ENCODE measurements at regions not wholly inside any gene's neighbourhood (a gene's known extent, or its start where the extent isn't known, plus 50 kb on each side); places are given as distances from the start of the nearest gene placed in this dataset.

DNA sequence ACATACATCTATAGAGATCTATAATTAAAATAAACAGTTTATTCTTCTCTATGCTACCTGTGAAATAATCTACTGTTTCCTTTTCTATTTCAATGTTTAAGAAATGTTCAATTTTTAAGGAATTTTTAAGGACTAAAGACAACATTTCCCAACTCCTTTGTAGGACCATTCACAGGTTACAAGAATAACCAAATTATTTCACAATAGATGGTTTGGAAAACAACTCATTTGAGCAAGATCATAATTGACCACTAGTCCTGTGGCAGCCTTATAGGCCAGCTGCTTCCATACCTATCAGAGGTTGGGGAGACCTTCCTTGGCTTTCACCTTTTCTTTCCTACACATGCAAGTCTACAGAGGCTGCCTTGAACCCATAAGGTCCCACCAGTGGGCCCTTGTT lies 193.7 kb downstream of the TTC39B start:
- no peak overlapping the region for H3K4me3 Mint-ChIP-seq
- no peaks in the 10 kb centered on the region for H3K36me3 Mint-ChIP-seq (ENCODE audit: low read depth)
- H3K9me3 Mint-ChIP-seq: no peaks in the 10 kb centered on the region
- intact Hi-C loops (cut with micrococcal nuclease): no loop called here
- H3K27me3 Mint-ChIP-seq: no peaks in the 10 kb centered on the region
- H3K27ac Mint-ChIP-seq: no peak overlapping the region
- no peaks in the 10 kb centered on the region for H3K4me1 Mint-ChIP-seq (ENCODE audit: low read depth)

DNA sequence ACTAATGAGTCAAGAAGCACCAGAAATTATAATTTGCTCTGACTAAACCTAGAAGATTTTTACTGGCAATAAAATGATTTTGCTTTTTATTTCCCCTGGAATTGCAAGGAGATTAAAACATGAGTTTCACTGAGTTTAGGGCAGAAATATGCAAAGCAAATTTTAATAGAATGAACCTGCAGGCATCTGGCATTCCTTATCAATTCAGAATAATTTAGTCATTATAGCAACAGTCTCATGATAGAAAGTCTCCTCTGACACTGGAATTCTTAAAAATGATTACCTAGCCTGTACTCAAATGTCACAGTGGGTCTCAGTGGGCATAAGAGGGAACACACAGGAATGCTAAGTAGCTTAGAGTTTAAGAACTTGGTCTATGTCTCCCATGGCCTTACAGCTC lies 195.9 kb downstream of the TTC39B start:
- intact Hi-C loops (cut with micrococcal nuclease): no loop called here
- Mint-ChIP-seq H3K9me3 (peaks cover 8% of the 10 kb centered on the region), H3K27me3 (no peaks in the 10 kb centered on the region), H3K36me3 (ENCODE audit: low read depth) (no peaks in the 10 kb centered on the region), H3K27ac (no peak overlapping the region), H3K4me1 (ENCODE audit: low read depth) (no peaks in the 10 kb centered on the region), H3K4me3 (no peak overlapping the region)

DNA sequence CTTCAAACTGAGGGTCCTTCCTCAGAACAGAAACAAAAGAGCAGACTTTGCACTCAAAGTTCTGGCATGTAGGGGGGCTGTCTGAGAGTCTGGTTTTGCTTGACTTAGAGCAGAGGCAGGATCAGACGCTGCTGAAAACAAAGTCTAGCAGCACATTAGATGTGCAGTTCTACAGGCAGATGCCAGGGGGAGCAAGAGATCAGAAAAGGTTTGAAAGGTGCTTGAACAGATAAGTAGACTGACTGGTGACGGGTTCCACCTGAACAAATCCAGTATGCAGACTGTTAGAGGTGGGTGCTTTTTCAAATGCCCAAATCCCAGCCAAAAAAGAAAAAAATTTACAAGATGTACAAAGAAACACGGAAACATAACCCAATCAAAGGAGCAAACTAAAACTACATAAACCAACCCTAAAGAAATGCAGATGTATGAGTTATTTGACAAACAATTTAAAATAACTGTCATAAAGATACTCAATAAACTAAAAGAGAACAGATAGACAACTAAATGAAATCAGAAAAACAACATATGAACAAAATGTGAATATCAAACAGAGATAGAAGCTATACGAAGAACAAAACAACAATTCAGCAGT lies 194.7 kb upstream of the FREM1 start:
- Mint-ChIP-seq H3K4me3 (no peak overlapping the region), H3K36me3 (ENCODE audit: low read depth) (no peaks in the 10 kb centered on the region), H3K9me3 (peaks cover 8% of the 10 kb centered on the region), H3K27ac (no peak overlapping the region), H3K4me1 (ENCODE audit: low read depth) (no peaks in the 10 kb centered on the region), H3K27me3 (no peaks in the 10 kb centered on the region)
- intact Hi-C loops (cut with micrococcal nuclease): loop anchor here (1.0 to 5.0 kb wide), 2 partner anchors 30 to 47 kb away; no protein-coding TSS in a partner anchor

DNA sequence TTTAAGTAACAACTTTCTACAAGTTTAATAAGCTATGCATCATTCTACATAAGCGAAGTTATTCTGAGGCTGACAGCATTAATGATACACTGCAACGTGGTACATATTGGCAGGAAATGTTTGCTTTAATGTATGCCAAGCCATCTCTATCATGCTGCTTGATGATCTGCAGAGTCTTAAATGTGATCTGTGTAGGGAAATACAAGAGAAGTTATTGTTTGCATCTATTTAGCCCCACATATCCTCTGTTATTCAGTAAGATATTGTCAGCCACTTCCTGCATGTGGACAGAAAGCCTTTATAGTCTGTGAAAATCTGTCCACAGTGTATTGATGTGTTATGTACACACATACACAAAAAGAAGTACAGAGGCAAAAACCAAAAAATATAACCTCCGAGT lies 193.1 kb upstream of the FREM1 start:
- Mint-ChIP-seq H3K27ac (no peak overlapping the region), H3K36me3 (ENCODE audit: low read depth) (no peaks in the 10 kb centered on the region), H3K4me1 (ENCODE audit: low read depth) (no peaks in the 10 kb centered on the region), H3K9me3 (peaks cover 8% of the 10 kb centered on the region), H3K27me3 (peaks cover 2% of the 10 kb centered on the region), H3K4me3 (no peak overlapping the region)
- intact Hi-C loops (cut with micrococcal nuclease): loop anchor here (5.0 kb wide), 1 partner anchor 49 kb away; no protein-coding TSS in a partner anchor

DNA sequence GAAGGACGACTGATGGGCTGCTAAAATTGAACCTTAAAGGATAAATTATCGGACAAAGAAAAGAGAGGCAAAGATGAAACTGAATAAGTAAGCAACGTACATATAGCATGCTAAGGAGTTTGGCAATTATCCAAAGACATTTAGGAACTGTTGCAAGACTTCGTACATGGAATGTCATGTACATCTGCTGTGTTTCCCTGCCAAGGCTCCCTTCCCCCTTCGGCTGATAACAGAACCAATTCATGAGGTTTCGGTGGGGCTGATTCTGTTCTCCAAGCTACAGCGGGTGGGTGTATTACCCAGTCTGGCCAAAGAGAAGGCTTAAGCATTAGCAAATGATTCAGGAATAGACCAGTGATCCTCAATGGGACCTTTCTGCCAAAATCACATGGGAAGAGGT lies 190.9 kb upstream of the FREM1 start:
- intact Hi-C loops (cut with micrococcal nuclease): loop anchor here (5.0 kb wide), 1 partner anchor 51 kb away; no protein-coding TSS in a partner anchor
- H3K9me3 Mint-ChIP-seq: no peaks in the 10 kb centered on the region
- no peaks in the 10 kb centered on the region for H3K36me3 Mint-ChIP-seq (ENCODE audit: low read depth)
- H3K27ac Mint-ChIP-seq: no peak overlapping the region
- H3K4me3 Mint-ChIP-seq: no peak overlapping the region
- peaks cover 2% of the 10 kb centered on the region for H3K27me3 Mint-ChIP-seq
- no peaks in the 10 kb centered on the region for H3K4me1 Mint-ChIP-seq (ENCODE audit: low read depth)

DNA sequence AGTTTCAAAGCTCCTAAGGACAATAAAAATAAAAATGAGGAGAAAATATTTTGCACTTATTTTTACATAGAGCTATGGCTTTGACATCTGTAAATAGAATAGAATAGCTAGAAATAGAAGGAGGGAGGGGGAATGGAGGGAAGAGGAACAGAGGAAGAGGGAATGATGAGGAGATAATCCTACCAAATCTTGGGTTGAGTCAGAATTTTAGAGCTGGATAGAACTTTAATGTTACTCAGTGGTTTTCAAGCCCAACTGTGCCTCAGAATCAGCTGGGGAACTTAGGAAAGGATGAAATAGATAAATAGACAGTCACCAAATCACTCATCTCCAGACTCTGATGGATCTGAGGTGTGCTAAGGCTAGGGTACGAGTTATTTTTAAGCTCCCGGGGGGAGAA lies 190.3 kb upstream of the FREM1 start:
- H3K9me3 Mint-ChIP-seq: no peaks in the 10 kb centered on the region
- no peak overlapping the region for H3K27ac Mint-ChIP-seq
- intact Hi-C loops (cut with micrococcal nuclease): loop anchor here (5.0 kb wide), 1 partner anchor 52 kb away; no protein-coding TSS in a partner anchor
- no peaks in the 10 kb centered on the region for H3K36me3 Mint-ChIP-seq (ENCODE audit: low read depth)
- no peaks in the 10 kb centered on the region for H3K4me1 Mint-ChIP-seq (ENCODE audit: low read depth)
- H3K27me3 Mint-ChIP-seq: peaks cover 2% of the 10 kb centered on the region
- H3K4me3 Mint-ChIP-seq: no peak overlapping the region

DNA sequence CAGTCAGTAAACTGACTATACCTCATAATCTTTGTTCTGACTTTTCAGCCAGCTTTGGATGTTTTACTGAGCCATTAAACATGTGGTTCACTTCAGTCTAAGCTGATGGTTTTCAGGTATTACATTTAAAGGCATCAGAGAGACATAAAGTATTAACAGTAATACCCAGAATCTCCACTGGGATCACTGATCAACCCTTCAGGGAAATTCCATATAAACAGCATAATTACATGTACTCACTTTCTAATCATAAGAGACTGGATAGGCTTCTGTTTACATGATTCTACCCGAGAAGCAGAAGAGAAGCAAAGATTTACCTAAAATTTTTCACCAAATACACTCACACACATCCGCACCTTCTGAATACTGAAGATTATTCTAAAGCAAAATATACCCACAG lies 186.7 kb upstream of the FREM1 start:
- Mint-ChIP-seq H3K4me3 (no peak overlapping the region), H3K27ac (no peak overlapping the region), H3K4me1 (ENCODE audit: low read depth) (no peaks in the 10 kb centered on the region), H3K9me3 (no peaks in the 10 kb centered on the region), H3K36me3 (ENCODE audit: low read depth) (no peaks in the 10 kb centered on the region), H3K27me3 (peaks cover 2% of the 10 kb centered on the region)
- intact Hi-C loops (cut with micrococcal nuclease): no loop called here

DNA sequence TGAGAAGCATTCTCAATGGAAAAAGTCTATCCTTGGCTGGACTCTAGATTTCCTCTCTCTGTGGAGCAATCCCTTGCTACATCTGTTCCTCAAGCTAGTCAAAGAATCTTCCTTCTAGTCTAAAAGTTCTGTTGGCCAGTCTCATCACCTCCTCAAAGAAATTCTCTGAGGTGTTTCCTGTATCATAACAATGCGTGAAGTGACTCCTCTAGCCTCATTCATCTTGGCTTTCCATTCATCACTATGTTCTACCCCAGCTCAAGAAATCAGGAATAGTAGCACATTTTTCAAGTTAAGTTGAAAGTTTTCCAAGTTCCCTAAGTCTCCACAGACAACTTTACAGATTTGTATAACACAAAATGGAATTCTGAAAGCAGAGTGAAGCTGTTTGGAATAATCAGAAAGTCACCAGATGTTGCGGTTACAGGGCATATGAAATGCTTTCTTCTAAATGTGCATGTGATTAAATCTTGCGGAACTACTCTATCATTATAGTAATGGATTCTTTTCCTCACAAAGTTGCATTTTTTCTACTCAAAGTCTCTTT lies 176.6 kb upstream of the FREM1 start:
- intact Hi-C loops (cut with micrococcal nuclease): no loop called here
- no peaks in the 10 kb centered on the region for H3K27me3 Mint-ChIP-seq
- H3K4me3 Mint-ChIP-seq: no peak overlapping the region
- no peaks in the 10 kb centered on the region for H3K4me1 Mint-ChIP-seq (ENCODE audit: low read depth)
- H3K27ac Mint-ChIP-seq: no peak overlapping the region
- H3K36me3 Mint-ChIP-seq (ENCODE audit: low read depth): no peaks in the 10 kb centered on the region
- H3K9me3 Mint-ChIP-seq: no peaks in the 10 kb centered on the region

DNA sequence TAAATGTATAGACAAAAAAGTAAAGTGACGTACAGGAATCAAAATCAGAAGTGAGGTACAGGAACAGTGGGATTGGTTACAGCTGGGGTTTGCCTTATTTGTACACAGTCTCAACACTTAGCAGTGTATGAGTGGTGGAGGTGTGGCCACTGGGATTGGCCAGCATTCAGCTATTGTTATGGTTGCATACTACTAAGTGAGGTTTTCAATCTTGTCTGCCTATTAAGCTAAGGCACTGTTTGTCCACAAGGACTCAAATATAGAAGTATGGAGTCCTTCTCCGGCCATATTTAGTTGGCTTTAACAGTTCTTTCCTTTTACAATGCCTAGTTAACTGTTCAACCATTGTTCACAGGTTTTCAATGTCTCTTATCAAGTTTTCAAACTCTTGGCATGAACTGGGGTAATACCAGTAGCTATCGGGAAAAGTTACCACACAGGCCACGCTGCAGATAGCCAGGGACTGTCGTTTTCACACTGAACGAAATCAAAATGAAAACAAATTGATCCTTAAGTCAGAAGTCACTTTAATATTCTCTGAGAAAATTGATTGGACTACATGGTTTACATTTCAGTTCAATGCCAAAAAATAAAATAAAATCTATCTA lies 176.0 kb upstream of the FREM1 start:
- H3K9me3 Mint-ChIP-seq: no peaks in the 10 kb centered on the region
- no peaks in the 10 kb centered on the region for H3K36me3 Mint-ChIP-seq (ENCODE audit: low read depth)
- no peaks in the 10 kb centered on the region for H3K4me1 Mint-ChIP-seq (ENCODE audit: low read depth)
- H3K27me3 Mint-ChIP-seq: no peaks in the 10 kb centered on the region
- intact Hi-C loops (cut with micrococcal nuclease): no loop called here
- H3K27ac Mint-ChIP-seq: no peak overlapping the region
- H3K4me3 Mint-ChIP-seq: no peak overlapping the region

DNA sequence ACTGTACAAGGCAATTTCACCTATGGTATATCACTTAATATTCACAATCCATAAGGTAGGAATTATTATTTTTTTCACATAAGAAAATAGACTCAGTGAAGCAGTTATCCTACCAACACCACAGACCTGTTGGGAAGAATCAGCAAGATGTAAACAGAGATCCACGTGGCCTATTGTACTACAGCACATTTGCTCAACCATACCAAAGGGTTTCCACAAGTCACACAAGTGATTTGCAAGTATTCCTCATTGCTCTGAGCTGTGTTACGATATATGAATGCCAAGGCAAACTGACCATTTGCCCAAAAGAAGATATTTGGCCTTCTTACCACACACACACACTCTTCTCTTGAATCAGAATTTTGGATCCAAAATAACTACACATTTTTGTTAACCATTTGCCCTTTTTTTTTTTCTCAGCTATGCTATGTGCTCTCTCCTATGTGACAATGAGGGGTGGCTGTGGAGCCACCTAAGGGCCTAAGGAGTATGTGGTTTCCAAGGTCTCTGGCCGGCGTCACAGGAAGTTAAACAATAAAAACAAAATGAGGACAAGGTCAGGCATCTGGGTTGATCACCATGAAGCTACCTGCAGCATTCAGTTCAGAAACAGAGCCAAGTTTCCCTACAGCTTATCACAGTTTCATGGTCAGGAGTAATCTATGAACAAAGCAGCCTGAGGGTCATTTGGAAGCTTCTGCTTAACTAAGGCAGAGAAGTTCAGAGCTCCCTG lies 171.0 kb upstream of the FREM1 start:
- no peak overlapping the region for H3K27ac Mint-ChIP-seq
- intact Hi-C loops (cut with micrococcal nuclease): no loop called here
- H3K4me3 Mint-ChIP-seq: no peak overlapping the region
- H3K9me3 Mint-ChIP-seq: no peaks in the 10 kb centered on the region
- no peaks in the 10 kb centered on the region for H3K27me3 Mint-ChIP-seq
- H3K36me3 Mint-ChIP-seq (ENCODE audit: low read depth): no peaks in the 10 kb centered on the region
- H3K4me1 Mint-ChIP-seq (ENCODE audit: low read depth): no peaks in the 10 kb centered on the region

DNA sequence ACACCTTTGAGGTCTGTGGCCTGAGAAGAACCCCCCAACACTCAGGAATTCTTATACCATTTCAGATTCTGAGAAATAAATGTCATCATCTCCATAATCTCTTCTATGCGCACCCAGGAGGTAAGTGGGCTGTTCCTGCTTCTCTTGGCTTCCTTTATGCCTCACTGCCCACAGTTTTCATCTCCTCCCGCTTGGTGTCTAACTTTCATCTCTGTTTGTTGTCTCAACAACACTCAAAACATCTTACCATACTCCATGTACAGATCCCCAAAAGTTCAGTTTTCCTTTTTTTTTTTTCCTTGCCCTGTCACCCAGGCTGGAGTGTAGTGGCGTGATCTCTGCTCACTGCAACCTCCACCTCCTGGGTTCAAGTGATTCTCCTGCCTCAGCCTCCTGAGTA lies 170.2 kb upstream of the FREM1 start:
- Mint-ChIP-seq H3K27ac (no peak overlapping the region), H3K27me3 (no peaks in the 10 kb centered on the region), H3K9me3 (peaks cover 2% of the 10 kb centered on the region), H3K36me3 (ENCODE audit: low read depth) (no peaks in the 10 kb centered on the region), H3K4me3 (no peak overlapping the region), H3K4me1 (ENCODE audit: low read depth) (no peaks in the 10 kb centered on the region)
- intact Hi-C loops (cut with micrococcal nuclease): no loop called here

DNA sequence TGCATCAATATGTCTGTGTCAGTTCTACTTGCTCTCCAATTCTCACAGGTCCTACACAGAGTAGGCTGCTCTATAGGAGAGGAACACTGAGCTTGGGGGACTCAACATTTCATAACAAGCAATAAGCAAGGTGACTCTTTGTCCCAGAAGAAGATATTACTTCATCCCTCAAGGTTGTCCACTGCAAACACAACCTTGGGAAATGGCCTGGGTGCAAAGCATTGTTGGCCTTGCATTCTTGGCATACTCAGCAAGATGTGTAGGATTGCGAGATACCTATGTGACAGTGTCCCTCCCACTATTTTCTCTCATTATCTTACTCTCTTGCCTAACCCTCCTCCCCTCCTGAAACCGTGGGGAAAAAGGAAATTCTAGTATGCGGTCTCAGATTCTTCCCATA lies 169.8 kb upstream of the FREM1 start:
- H3K27ac Mint-ChIP-seq: no peak overlapping the region
- no peaks in the 10 kb centered on the region for H3K36me3 Mint-ChIP-seq (ENCODE audit: low read depth)
- peaks cover 7% of the 10 kb centered on the region for H3K9me3 Mint-ChIP-seq
- no peaks in the 10 kb centered on the region for H3K27me3 Mint-ChIP-seq
- no peaks in the 10 kb centered on the region for H3K4me1 Mint-ChIP-seq (ENCODE audit: low read depth)
- no peak overlapping the region for H3K4me3 Mint-ChIP-seq
- intact Hi-C loops (cut with micrococcal nuclease): no loop called here

DNA sequence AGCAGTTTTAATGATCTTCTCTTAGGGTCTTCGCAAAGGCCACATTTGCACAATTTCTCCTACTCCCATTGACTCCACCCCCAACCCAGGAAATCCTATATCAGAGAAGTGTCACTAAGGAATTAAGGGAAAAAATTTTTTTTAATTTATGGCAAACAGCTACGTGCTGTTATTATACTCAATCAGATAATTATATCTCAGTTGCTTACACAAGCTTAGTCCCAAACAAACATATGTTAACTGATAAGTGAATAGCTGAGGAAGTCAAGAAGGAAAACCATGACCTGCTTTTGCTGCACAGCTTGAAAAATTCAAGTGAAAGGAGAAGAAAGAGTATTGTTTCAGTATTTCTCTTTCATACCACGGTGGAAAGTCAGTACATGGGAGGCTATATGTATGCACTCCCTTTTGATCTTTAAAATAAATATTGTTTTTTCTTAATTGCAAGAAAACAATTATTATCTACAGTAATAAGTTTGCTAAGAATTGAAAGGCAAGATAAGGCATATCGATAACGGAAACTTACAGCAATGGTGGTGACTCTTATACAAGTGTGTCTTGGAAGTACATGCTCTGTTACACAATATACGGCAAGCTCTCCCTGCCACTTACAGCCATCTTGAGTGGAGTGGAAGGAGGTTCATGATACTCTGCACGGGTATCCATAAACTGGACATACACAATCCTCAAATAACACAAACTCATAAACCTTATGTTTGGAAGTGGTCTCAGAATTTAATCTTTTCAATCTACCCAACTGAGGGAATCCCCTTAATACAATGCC lies 167.9 kb upstream of the FREM1 start:
- intact Hi-C loops (cut with micrococcal nuclease): no loop called here
- no peak overlapping the region for H3K27ac Mint-ChIP-seq
- H3K4me3 Mint-ChIP-seq: no peak overlapping the region
- no peaks in the 10 kb centered on the region for H3K36me3 Mint-ChIP-seq (ENCODE audit: low read depth)
- no peaks in the 10 kb centered on the region for H3K27me3 Mint-ChIP-seq
- H3K9me3 Mint-ChIP-seq: peaks cover 12% of the 10 kb centered on the region
- H3K4me1 Mint-ChIP-seq (ENCODE audit: low read depth): no peaks in the 10 kb centered on the region

DNA sequence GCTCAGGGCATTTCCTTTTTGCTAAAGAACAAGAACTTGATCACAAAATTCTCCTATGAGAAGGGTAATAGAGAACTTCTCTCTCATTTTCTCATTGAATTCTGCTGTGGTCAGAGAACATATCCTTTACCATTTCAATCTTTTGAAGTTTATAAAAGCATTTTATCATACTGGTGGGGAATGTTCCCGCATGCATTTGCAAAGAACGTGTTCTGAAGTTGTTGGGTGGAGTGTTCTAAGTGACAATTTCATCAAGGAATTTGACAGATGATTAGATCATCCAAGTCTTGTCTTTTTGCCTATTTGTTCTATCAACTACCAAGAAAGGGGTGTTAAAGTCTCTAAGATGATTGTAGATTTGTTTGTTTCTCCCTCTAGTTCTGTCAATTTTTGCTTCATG lies 163.4 kb upstream of the FREM1 start:
- intact Hi-C loops (cut with micrococcal nuclease): no loop called here
- H3K27me3 Mint-ChIP-seq: no peaks in the 10 kb centered on the region
- H3K4me3 Mint-ChIP-seq: no peak overlapping the region
- H3K27ac Mint-ChIP-seq: no peak overlapping the region
- peaks cover 12% of the 10 kb centered on the region for H3K9me3 Mint-ChIP-seq
- no peaks in the 10 kb centered on the region for H3K36me3 Mint-ChIP-seq (ENCODE audit: low read depth)
- H3K4me1 Mint-ChIP-seq (ENCODE audit: low read depth): no peaks in the 10 kb centered on the region

Data from dendritic cell treated with granulocyte-macrophage colony-stimulating factor and Interleukin-4, amounts not matched to agents 40 ng/mL and 50 ng/mL, for 4 days (primary cell).